ENCODE measurements at regions not wholly inside any gene's neighbourhood (a gene's known extent, or its start where the extent isn't known, plus 50 kb on each side); places are given as distances from the start of the nearest gene placed in this dataset.

- Mint-ChIP-seq H3K27ac (no peak overlapping the region), H3K4me1 (ENCODE audit: low read depth) (peaks cover 17% of the 10 kb centered on the region), H3K27me3 (peaks cover 4% of the 10 kb centered on the region), H3K4me3 (no peak overlapping the region), H3K9me3 (no peaks in the 10 kb centered on the region), H3K36me3 (ENCODE audit: low read depth) (no peaks in the 10 kb centered on the region)
- Histone ChIP-seq H3K9me3 (ENCODE audit: control insufficient read depth in 1 of 2, insufficient read depth in 1 of 2, low read length in 2 of 2) (peaks cover 0 to 7% of the 10 kb centered on the region in 2 experiments), H3K4me3 (ENCODE audit: low read length) (no peak overlapping the region), H3K27me3 (ENCODE audit: control insufficient read depth in 1 of 2, insufficient read depth in 2 of 2, low read length in 2 of 2) (peaks cover 0 to 4% of the 10 kb centered on the region in 2 experiments), H3K36me3 (ENCODE audit: insufficient read depth, low read length) (no peaks in the 10 kb centered on the region), H3K4me1 (ENCODE audit: insufficient read depth, low read length) (peaks cover 34% of the 10 kb centered on the region), H3K27ac (ENCODE audit: low read depth in 1 of 2, low read length in 2 of 2) (no peak overlapping the region)
- no peak for TF ChIP-seq CTCF (IDR thresholded peaks at IDR 0.05)
- DNase-seq (no peak), ATAC-seq (ENCODE audit: poor library complexity) (no peak)
- ChIA-PET CTCF (no interaction called here), POLR2A (no interaction called here)
- intact Hi-C loops (cut with DNase I, micrococcal nuclease) = no loop called here
These were observed 204.6 kb upstream of the HDAC4 start for GRCh38 chr2:239605409-239605808.

DNA sequence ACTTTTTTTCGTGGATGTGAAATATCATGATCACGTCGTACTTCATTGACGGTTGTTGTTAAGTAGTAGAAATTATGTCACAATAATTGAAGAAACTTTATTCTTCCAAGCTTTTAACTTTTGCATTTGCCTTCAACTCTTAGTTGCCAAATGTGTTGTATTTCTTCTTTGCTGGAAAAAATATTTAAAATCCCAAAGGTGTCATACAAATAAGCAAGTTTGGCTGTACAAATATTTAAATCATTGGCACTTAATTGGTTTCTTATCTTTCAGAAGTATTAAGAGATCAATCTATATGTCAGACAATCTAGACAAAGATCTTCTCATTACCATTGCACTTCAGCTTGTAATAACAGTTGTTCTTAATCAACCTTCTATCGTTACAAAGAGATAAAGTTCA lies 204.0 kb upstream of the HDAC4 start:
- ATAC-seq (ENCODE audit: poor library complexity) (no peak), DNase-seq (no peak)
- no peak for TF ChIP-seq CTCF (IDR thresholded peaks at IDR 0.05)
- Mint-ChIP-seq H3K4me1 (ENCODE audit: low read depth) (peaks cover 17% of the 10 kb centered on the region), H3K9me3 (no peaks in the 10 kb centered on the region), H3K27me3 (peaks cover 4% of the 10 kb centered on the region), H3K36me3 (ENCODE audit: low read depth) (no peaks in the 10 kb centered on the region), H3K27ac (no peak overlapping the region), H3K4me3 (no peak overlapping the region)
- Histone ChIP-seq H3K27me3 (ENCODE audit: control insufficient read depth in 1 of 2, insufficient read depth in 2 of 2, low read length in 2 of 2) (peaks cover 0 to 4% of the 10 kb centered on the region in 2 experiments), H3K4me1 (ENCODE audit: insufficient read depth, low read length) (peaks cover 34% of the 10 kb centered on the region), H3K36me3 (ENCODE audit: insufficient read depth, low read length) (no peaks in the 10 kb centered on the region), H3K27ac (ENCODE audit: low read depth in 1 of 2, low read length in 2 of 2) (no peak overlapping the region), H3K4me3 (ENCODE audit: low read length) (no peak overlapping the region), H3K9me3 (ENCODE audit: control insufficient read depth in 1 of 2, insufficient read depth in 1 of 2, low read length in 2 of 2) (peaks cover 0 to 7% of the 10 kb centered on the region in 2 experiments)
- POLR2A ChIA-PET = no interaction called here
- CTCF ChIA-PET = no interaction called here
- intact Hi-C loops (cut with DNase I, micrococcal nuclease) = no loop called here

DNA sequence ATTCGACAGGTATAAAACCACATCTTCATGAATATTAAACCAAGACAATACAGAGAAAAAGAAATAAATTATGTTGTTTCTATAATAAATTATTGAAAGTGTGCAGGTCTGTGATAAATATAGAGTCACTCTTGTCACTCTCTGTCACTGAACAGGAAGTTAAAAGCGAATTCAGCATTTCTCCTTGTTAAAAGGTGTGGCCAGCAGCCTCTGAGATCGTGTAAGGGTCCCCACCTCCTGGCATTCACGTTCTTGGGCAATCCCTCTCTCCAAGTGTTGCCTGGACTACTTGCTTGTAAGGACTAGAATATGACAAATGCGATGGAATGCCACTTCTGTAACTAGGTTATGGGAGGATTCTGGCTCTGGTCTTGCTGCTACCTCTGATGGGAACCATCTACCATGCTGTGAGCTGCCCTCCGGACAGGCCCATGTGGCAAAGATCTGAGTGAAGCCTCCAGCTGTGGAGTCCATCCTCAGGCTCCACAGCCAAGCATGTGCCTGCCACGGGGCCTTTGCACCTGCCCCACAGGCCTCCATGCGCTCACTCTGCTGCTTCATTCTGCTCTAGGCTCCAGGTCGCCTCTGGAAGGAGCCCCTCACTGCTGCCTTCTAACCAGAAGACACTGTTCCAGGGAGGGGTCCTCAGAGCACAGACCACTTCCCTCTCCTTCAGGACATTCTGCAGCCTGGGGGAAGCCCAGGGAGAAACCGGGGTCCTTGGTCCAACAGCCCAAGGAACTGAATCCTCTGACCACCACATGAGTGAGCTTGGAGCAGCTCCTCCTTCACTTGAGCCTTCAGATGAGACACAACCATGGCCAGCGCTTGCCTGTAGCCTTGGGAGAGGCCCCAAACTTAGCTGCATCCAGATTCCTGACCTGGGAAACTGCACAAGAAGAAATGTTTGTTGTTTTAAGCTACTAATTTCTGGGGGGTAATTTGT lies 202.9 kb upstream of the HDAC4 start:
- Histone ChIP-seq H3K4me1 (ENCODE audit: insufficient read depth, low read length) (peaks cover 34% of the 10 kb centered on the region), H3K9me3 (ENCODE audit: control insufficient read depth in 1 of 2, insufficient read depth in 1 of 2, low read length in 2 of 2) (peaks cover 0 to 7% of the 10 kb centered on the region in 2 experiments), H3K4me3 (ENCODE audit: low read length) (no peak overlapping the region), H3K36me3 (ENCODE audit: insufficient read depth, low read length) (no peaks in the 10 kb centered on the region), H3K27me3 (ENCODE audit: control insufficient read depth in 1 of 2, insufficient read depth in 2 of 2, low read length in 2 of 2) (peaks cover 0 to 4% of the 10 kb centered on the region in 2 experiments), H3K27ac (ENCODE audit: low read depth in 1 of 2, low read length in 2 of 2) (no peak overlapping the region)
- H3K4me3 Mint-ChIP-seq = no peak overlapping the region
- peaks cover 4% of the 10 kb centered on the region for H3K27me3 Mint-ChIP-seq
- H3K9me3 Mint-ChIP-seq = no peaks in the 10 kb centered on the region
- TF ChIP-seq CTCF (IDR thresholded peaks at IDR 0.05) = no peak
- H3K36me3 Mint-ChIP-seq (ENCODE audit: low read depth) = no peaks in the 10 kb centered on the region
- intact Hi-C loops (cut with DNase I, micrococcal nuclease) = no loop called here
- CTCF ChIA-PET = no interaction called here
- ATAC-seq (ENCODE audit: poor library complexity) (no peak), DNase-seq (no peak)
- H3K4me1 Mint-ChIP-seq (ENCODE audit: low read depth) = peaks cover 17% of the 10 kb centered on the region
- no peak overlapping the region for H3K27ac Mint-ChIP-seq
- POLR2A ChIA-PET = no interaction called here
